ENCODE measurements at regions not wholly inside any gene's neighbourhood (a gene's known extent, or its start where the extent isn't known, plus 50 kb on each side); places are given as distances from the start of the nearest gene placed in this dataset.

- ATAC-seq, result no peak
Observed at GRCh38 chr11:70532731-70533130, 134.4 kb downstream of the CTTN start.

GRCh38 chr11:70535191-70535971, 137.1 kb downstream of the CTTN start:
- ATAC-seq (no peak), DNase-seq (ENCODE audit: low spot score) (no peak)

More at GRCh38 chr11:70532731-70533130, 134.4 kb downstream of the CTTN start:
- DNase-seq (ENCODE audit: low spot score), result no peak

- no peak for ATAC-seq
- no peak for DNase-seq (ENCODE audit: low spot score)
Observed at GRCh38 chr11:70536051-70536877, 137.9 kb downstream of the CTTN start.

GRCh38 chr11:70537576-70538571, 139.5 kb downstream of the CTTN start:
- DNase-seq (ENCODE audit: low spot score) (no peak), ATAC-seq (no peak)

- DNase-seq (ENCODE audit: low spot score), result no peak
- no peak for ATAC-seq
Observed at GRCh38 chr11:70538641-70539359, 140.5 kb downstream of the CTTN start.

- DNase-seq (ENCODE audit: low spot score), result no peak
- ATAC-seq, result no peak
Observed at GRCh38 chr11:70539360-70540095, 141.2 kb downstream of the CTTN start.

- no peak for DNase-seq (ENCODE audit: low spot score)
- ATAC-seq, result no peak
Observed at GRCh38 chr11:70540196-70540595, 141.9 kb downstream of the CTTN start.

- DNase-seq (ENCODE audit: low spot score), result no peak
Observed at GRCh38 chr11:70541176-70541575, 142.8 kb downstream of the CTTN start.

GRCh38 chr11:70541699-70542098, 143.4 kb downstream of the CTTN start:
- DNase-seq (ENCODE audit: low spot score), result no peak
- ATAC-seq, result no peak

More at GRCh38 chr11:70541176-70541575, 142.8 kb downstream of the CTTN start:
- ATAC-seq, result no peak

- ATAC-seq (no peak), DNase-seq (ENCODE audit: low spot score) (no peak)
Observed at GRCh38 chr11:70542406-70542805, 144.1 kb downstream of the CTTN start.

- DNase-seq (ENCODE audit: low spot score), result no peak
- no peak for ATAC-seq
Observed at GRCh38 chr11:70542811-70543210, 144.5 kb downstream of the CTTN start.

- ATAC-seq, result no peak
- no peak for DNase-seq (ENCODE audit: low spot score)
Observed at GRCh38 chr11:70543611-70544010, 145.3 kb downstream of the CTTN start.

GRCh38 chr11:70544067-70544773, 145.9 kb downstream of the CTTN start:
- DNase-seq (ENCODE audit: low spot score) (no peak), ATAC-seq (no peak)

- DNase-seq (ENCODE audit: low spot score) (no peak), ATAC-seq (no peak)
Observed at GRCh38 chr11:70544774-70545609, 146.7 kb downstream of the CTTN start.

GRCh38 chr11:70545610-70545912, 147.2 kb downstream of the CTTN start:
- DNase-seq (ENCODE audit: low spot score) (no peak), ATAC-seq (no peak)

GRCh38 chr11:70546191-70546940, 148.0 kb downstream of the CTTN start:
- no peak for DNase-seq (ENCODE audit: low spot score)
- no peak for ATAC-seq

GRCh38 chr11:70547386-70547785, 149.1 kb downstream of the CTTN start:
- DNase-seq (ENCODE audit: low spot score), result no peak

More at GRCh38 chr11:70547386-70547785, 149.1 kb downstream of the CTTN start:
- ATAC-seq, result no peak

Measured in left lobe of liver (tissue), 2 donors.